CD4-positive, alpha-beta T cell treated with Interleukin-17A for 1 hour (primary cell): ENCODE measurements at regions not wholly inside any gene's neighbourhood (a gene's known extent, or its start where the extent isn't known, plus 50 kb on each side); places are given as distances from the start of the nearest gene placed in this dataset.
"Not testable (repeated sequence)": the region's sequence is repeated elsewhere in the genome, so short reads cannot be mapped to it uniquely, and the experiment has no call there.

ENCODE experiments used
- DNase-seq: peaks from one replicate; pipeline ENCODE4 v3.0.0-alpha.2; 2020

- no peak for DNase-seq
These were observed 286.3 kb downstream of the RAP2B start for GRCh38 chr3:153448151-153448829.

GRCh38 chr3:153456833-153457545 is 295.0 kb downstream of the RAP2B start:
- DNase-seq, result no peak

- no peak for DNase-seq
These were observed 296.9 kb downstream of the RAP2B start for GRCh38 chr3:153458881-153459280.

- DNase-seq, result peak; percentile 40
These were observed 300.5 kb downstream of the RAP2B start for GRCh38 chr3:153462545-153462944.

- no peak for DNase-seq
These were observed 301.9 kb downstream of the RAP2B start for GRCh38 chr3:153463895-153464294.

- no peak for DNase-seq
These were observed 307.1 kb downstream of the RAP2B start for GRCh38 chr3:153469162-153469561.

GRCh38 chr3:153484842-153485241 is 322.8 kb downstream of the RAP2B start:
- DNase-seq, result no peak

- DNase-seq, result no peak
These were observed 333.4 kb downstream of the RAP2B start for GRCh38 chr3:153495422-153495821.

- no peak for DNase-seq
These were observed 340.7 kb downstream of the RAP2B start for GRCh38 chr3:153502682-153503081.

GRCh38 chr3:153503873-153504272 is 341.8 kb downstream of the RAP2B start:
- DNase-seq, result no peak

- DNase-seq, result not testable (repeated sequence)
These were observed 344.2 kb downstream of the RAP2B start for GRCh38 chr3:153506205-153506604.

GRCh38 chr3:153506686-153507085 is 344.7 kb downstream of the RAP2B start:
- DNase-seq, result not testable (repeated sequence)

- peak; percentile 10 for DNase-seq
These were observed 351.2 kb downstream of the RAP2B start for GRCh38 chr3:153513236-153513635.

- DNase-seq, result no peak
These were observed 366.4 kb downstream of the RAP2B start for GRCh38 chr3:153528473-153528872.

GRCh38 chr3:153539263-153539662 is 377.2 kb downstream of the RAP2B start:
- DNase-seq, result no peak

GRCh38 chr3:153545471-153545870 is 383.4 kb downstream of the RAP2B start:
- DNase-seq, result no peak

- no peak for DNase-seq
These were observed 385.9 kb downstream of the RAP2B start for GRCh38 chr3:153547970-153548369.

GRCh38 chr3:153549686-153550085 is 387.7 kb downstream of the RAP2B start:
- not testable (repeated sequence) for DNase-seq

- no peak for DNase-seq
These were observed 389.7 kb downstream of the RAP2B start for GRCh38 chr3:153551536-153552285.

- no peak for DNase-seq
These were observed 391.0 kb downstream of the RAP2B start for GRCh38 chr3:153552887-153553604.

GRCh38 chr3:153553605-153553945 is 391.5 kb downstream of the RAP2B start:
- no peak for DNase-seq

- no peak for DNase-seq
These were observed 393.9 kb downstream of the RAP2B start for GRCh38 chr3:153555919-153556318.

- not testable (repeated sequence) for DNase-seq
These were observed 397.3 kb downstream of the RAP2B start for GRCh38 chr3:153559366-153559765.
